ENCODE measurements at regions not wholly inside any gene's neighbourhood (a gene's known extent, or its start where the extent isn't known, plus 50 kb on each side); places are given as distances from the start of the nearest gene placed in this dataset.

GRCh38 chr10:121406823-121407545 lies 191.3 kb downstream of the FGFR2 start:
- no peak for DNase-seq

GRCh38 chr10:121409466-121410104 lies 188.7 kb downstream of the FGFR2 start:
- DNase-seq = no peak

GRCh38 chr10:121411004-121411403 lies 187.2 kb downstream of the FGFR2 start:
- DNase-seq = no peak

GRCh38 chr10:121413951-121414350 lies 184.3 kb downstream of the FGFR2 start:
- DNase-seq = no peak

GRCh38 chr10:121414366-121415062 lies 183.7 kb downstream of the FGFR2 start:
- no peak for DNase-seq

- no peak for DNase-seq
Measured at GRCh38 chr10:121415063-121415399, 183.2 kb downstream of the FGFR2 start.

GRCh38 chr10:121416071-121416470 lies 182.2 kb downstream of the FGFR2 start:
- DNase-seq = no peak

- no peak for DNase-seq
Measured at GRCh38 chr10:121417298-121417697, 180.9 kb downstream of the FGFR2 start.

GRCh38 chr10:121418126-121418777 lies 180.0 kb downstream of the FGFR2 start:
- DNase-seq = no peak

GRCh38 chr10:121420006-121420405 lies 178.2 kb downstream of the FGFR2 start:
- DNase-seq = no peak

- no peak for DNase-seq
Measured at GRCh38 chr10:121422096-121422495, 176.1 kb downstream of the FGFR2 start.

- no peak for DNase-seq
Measured at GRCh38 chr10:121425623-121426022, 172.6 kb downstream of the FGFR2 start.

- no peak for DNase-seq
Measured at GRCh38 chr10:121426307-121426706, 171.9 kb downstream of the FGFR2 start.
